GM12878 (cell line): ENCODE measurements at regions not wholly inside any gene's neighbourhood (a gene's known extent, or its start where the extent isn't known, plus 50 kb on each side); places are given as distances from the start of the nearest gene placed in this dataset.

Experiments
- EGR1 ChIP-seq, 2 experiments: IDR thresholded peaks; 1 replicate in 1 of 2; 2 replicates in 1 of 2; pipeline ENCODE4 v1.6.1; 2011 to 2012; ENCODE audit warnings: low read depth in 2 of 2, low read length in 2 of 2, borderline replicate concordance in 1 of 2, mild to moderate bottlenecking in 1 of 2, moderate library complexity in 1 of 2
- EZH2 ChIP-seq: IDR thresholded peaks from 2 replicates; pipeline ENCODE4 v1.6.1; 2012; ENCODE audit warnings: low read depth, mild to moderate bottlenecking, control low read depth, inconsistent platforms, low read length, borderline replicate concordance; ENCODE audit not compliant: control insufficient read depth
- SREBF2 ChIP-seq: IDR thresholded peaks from 2 replicates; pipeline ENCODE4 v1.6.1; 2012; ENCODE audit warnings: mild to moderate bottlenecking, low read length
- TF ChIP-seq, protein P1 (sequence below), 3 experiments: IDR thresholded peaks in 2 of 3; conservative IDR thresholded peaks in 1 of 3; 2 replicates each; pipeline ENCODE4 v1.5.1; 2011; ENCODE audit warnings: low read depth in 3 of 3, low read length in 3 of 3, mild to moderate bottlenecking in 3 of 3, control low read depth in 2 of 3, moderate library complexity in 2 of 3, inconsistent platforms in 1 of 3, mixed read lengths in 1 of 3; ENCODE audit not compliant: control insufficient read depth in 2 of 3, insufficient read depth in 1 of 3; ENCODE audit errors: extremely low read depth in 1 of 3

DNA sequence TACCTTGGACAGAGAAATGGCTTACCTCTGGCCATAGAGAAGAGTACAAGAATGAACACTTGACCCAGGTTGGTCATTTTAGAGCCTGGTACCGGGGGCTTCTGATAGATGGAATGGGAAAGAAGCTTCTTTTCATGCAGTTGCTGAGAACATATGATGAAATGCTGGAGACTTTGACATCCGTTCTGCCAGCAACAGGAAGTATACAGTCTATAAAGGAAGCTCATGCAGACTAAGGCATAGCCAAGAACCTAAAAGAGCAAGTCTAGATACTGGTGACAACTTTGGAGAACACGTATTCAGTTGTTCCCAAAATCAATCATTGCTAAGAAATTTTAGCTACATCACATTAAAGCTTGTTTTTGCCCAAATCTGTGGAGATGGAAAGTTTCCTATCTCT, 894.6 kb downstream of the METTL15 start:
- TF ChIP-seq, protein P1, sequence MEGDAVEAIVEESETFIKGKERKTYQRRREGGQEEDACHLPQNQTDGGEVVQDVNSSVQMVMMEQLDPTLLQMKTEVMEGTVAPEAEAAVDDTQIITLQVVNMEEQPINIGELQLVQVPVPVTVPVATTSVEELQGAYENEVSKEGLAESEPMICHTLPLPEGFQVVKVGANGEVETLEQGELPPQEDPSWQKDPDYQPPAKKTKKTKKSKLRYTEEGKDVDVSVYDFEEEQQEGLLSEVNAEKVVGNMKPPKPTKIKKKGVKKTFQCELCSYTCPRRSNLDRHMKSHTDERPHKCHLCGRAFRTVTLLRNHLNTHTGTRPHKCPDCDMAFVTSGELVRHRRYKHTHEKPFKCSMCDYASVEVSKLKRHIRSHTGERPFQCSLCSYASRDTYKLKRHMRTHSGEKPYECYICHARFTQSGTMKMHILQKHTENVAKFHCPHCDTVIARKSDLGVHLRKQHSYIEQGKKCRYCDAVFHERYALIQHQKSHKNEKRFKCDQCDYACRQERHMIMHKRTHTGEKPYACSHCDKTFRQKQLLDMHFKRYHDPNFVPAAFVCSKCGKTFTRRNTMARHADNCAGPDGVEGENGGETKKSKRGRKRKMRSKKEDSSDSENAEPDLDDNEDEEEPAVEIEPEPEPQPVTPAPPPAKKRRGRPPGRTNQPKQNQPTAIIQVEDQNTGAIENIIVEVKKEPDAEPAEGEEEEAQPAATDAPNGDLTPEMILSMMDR (IDR thresholded peaks at IDR 0.05 in 2 of 3, conservative IDR thresholded peaks at IDR 0.05 in 1 of 3; ENCODE audit: control insufficient read depth in 2 of 3, extremely low read depth in 1 of 3, insufficient read depth in 1 of 3, low read depth in 3 of 3, low read length in 3 of 3) = no peak
- no peak for TF ChIP-seq EZH2
- TF ChIP-seq SREBF2 = no peak
- TF ChIP-seq EGR1 (IDR thresholded peaks at IDR 0.05; ENCODE audit: borderline replicate concordance in 1 of 2, low read depth in 2 of 2, low read length in 2 of 2) = no peak
